GM12872 (cell line): ENCODE measurements at regions not wholly inside any gene's neighbourhood (a gene's known extent, or its start where the extent isn't known, plus 50 kb on each side); places are given as distances from the start of the nearest gene placed in this dataset.
A peak's percentile ranks its signal among the peaks of the same experiment; 100 is the strongest.

Source experiments
- CTCF ChIP-seq: IDR thresholded peaks from 3 replicates; pipeline ENCODE4 v1.5.1; 2011; ENCODE audit warnings: low read depth, mild to moderate bottlenecking, low read length, moderate library complexity; ENCODE audit not compliant: insufficient read depth

GRCh38 chr4:8689741-8690140 lies 97.2 kb downstream of the CPZ start:
- TF ChIP-seq CTCF, result no peak

GRCh38 chr4:8688908-8689445 lies 96.4 kb downstream of the CPZ start:
- no peak for TF ChIP-seq CTCF

- TF ChIP-seq CTCF, result peak; percentile 44; the same call in 2 of the 3 replicates
Observed at GRCh38 chr4:8688041-8688907, 95.7 kb downstream of the CPZ start.

GRCh38 chr4:8687083-8687482 lies 94.5 kb downstream of the CPZ start:
- no peak for TF ChIP-seq CTCF

- no peak for TF ChIP-seq CTCF
Observed at GRCh38 chr4:8685831-8686230, 93.3 kb downstream of the CPZ start.

GRCh38 chr4:8683462-8683861 lies 90.9 kb downstream of the CPZ start:
- no peak for TF ChIP-seq CTCF

- no peak for TF ChIP-seq CTCF
Observed at GRCh38 chr4:8682725-8683124, 90.2 kb downstream of the CPZ start.
